Thoracic aorta (tissue), 2 donors: ENCODE measurements at regions not wholly inside any gene's neighbourhood (a gene's known extent, or its start where the extent isn't known, plus 50 kb on each side); places are given as distances from the start of the nearest gene placed in this dataset.

Source experiments
- ATAC-seq: fragments of 150-250 bp; one replicate; pipeline ENCODE4 v1.8.0; 2017; ENCODE audit warnings: low read depth; ENCODE audit not compliant: insufficient number of reproducible peaks, low FRiP score
- DNase-seq: peaks from one replicate; pipeline ENCODE4 v3.0.0-alpha.2; 2020; ENCODE audit warnings: low spot score
- H3K27ac ChIP-seq, 2 donors: fragments of 200-600 bp; sonication (generic); 1 replicate in 1 of 2; 2 replicates in 1 of 2; pipeline ENCODE4 v1.5.1; 2016; ENCODE audit warnings: mild to moderate bottlenecking in 2 of 2, moderate library complexity in 2 of 2
- H3K27me3 ChIP-seq: fragments of 200-600 bp; sonication (generic); replicated peaks from 2 replicates; pipeline ENCODE4 v1.6.0; 2016; ENCODE audit warnings: mild to moderate bottlenecking; ENCODE audit not compliant: insufficient read depth
- H3K36me3 ChIP-seq: fragments of 200-600 bp; sonication (generic); one replicate; pipeline ENCODE4 v1.5.1; 2016
- H3K4me1 ChIP-seq, 2 donors: fragments of 200-600 bp; sonication (generic); 1 replicate in 1 of 2; 2 replicates in 1 of 2; pipeline versions ENCODE4 v1.5.1 to v1.6.0; 2016; ENCODE audit warnings: low read depth in 2 of 2, mild to moderate bottlenecking in 1 of 2; ENCODE audit not compliant: control insufficient read depth in 1 of 2
- H3K4me3 ChIP-seq: fragments of 200-600 bp; sonication (generic); 2 replicates; pipeline ENCODE4 v1.5.1; 2016; ENCODE audit warnings: mild to moderate bottlenecking
- H3K9me3 ChIP-seq: fragments of 200-600 bp; sonication (generic); 2 replicates; pipeline ENCODE4 v1.5.1; 2016
- CTCF ChIP-seq: fragments of 200-600 bp; sonication (generic); IDR thresholded peaks from one replicate; pipeline ENCODE4 v1.5.1; 2019; ENCODE audit warnings: antibody characterized with exemption

GRCh38 chr4:32142075-32142474 is 1421.9 kb downstream of the PCDH7 start:
- Histone ChIP-seq H3K4me1 (no peaks in the 10 kb centered on the region), H3K27ac (no peak overlapping the region), H3K9me3 (no peaks in the 10 kb centered on the region), H3K27me3 (no peaks in the 10 kb centered on the region), H3K4me3 (no peak overlapping the region), H3K36me3 (no peaks in the 10 kb centered on the region)
- ATAC-seq (no peak), DNase-seq (no peak)
- no peak for TF ChIP-seq CTCF

GRCh38 chr4:32145987-32146386 is 1425.8 kb downstream of the PCDH7 start:
- DNase-seq (no peak), ATAC-seq (no peak)
- Histone ChIP-seq H3K4me3 (no peak overlapping the region), H3K27ac (no peak overlapping the region), H3K27me3 (no peaks in the 10 kb centered on the region), H3K36me3 (no peaks in the 10 kb centered on the region), H3K9me3 (no peaks in the 10 kb centered on the region), H3K4me1 (no peaks in the 10 kb centered on the region)
- TF ChIP-seq CTCF: no peak

- H3K4me3 ChIP-seq: no peak overlapping the region
Measured at GRCh38 chr4:32147446-32148085, 1427.4 kb downstream of the PCDH7 start.

GRCh38 chr4:32148111-32148666 is 1428.0 kb downstream of the PCDH7 start:
- Histone ChIP-seq H3K9me3 (no peaks in the 10 kb centered on the region), H3K36me3 (no peaks in the 10 kb centered on the region), H3K4me1 (no peaks in the 10 kb centered on the region), H3K27ac (no peak overlapping the region), H3K4me3 (no peak overlapping the region), H3K27me3 (no peaks in the 10 kb centered on the region)
- no peak for TF ChIP-seq CTCF
- no peak for DNase-seq
- no peak for ATAC-seq

More at GRCh38 chr4:32147446-32148085, 1427.4 kb downstream of the PCDH7 start:
- H3K36me3 ChIP-seq: no peaks in the 10 kb centered on the region
- H3K9me3 ChIP-seq: no peaks in the 10 kb centered on the region
- no peak for TF ChIP-seq CTCF
- no peak for ATAC-seq
- no peak overlapping the region for H3K27ac ChIP-seq
- no peaks in the 10 kb centered on the region for H3K27me3 ChIP-seq
- DNase-seq: no peak
- H3K4me1 ChIP-seq: no peaks in the 10 kb centered on the region

GRCh38 chr4:32158961-32159360 is 1438.8 kb downstream of the PCDH7 start:
- H3K27me3 ChIP-seq: no peaks in the 10 kb centered on the region
- H3K36me3 ChIP-seq: no peaks in the 10 kb centered on the region
- DNase-seq: no peak
- H3K27ac ChIP-seq: no peak overlapping the region
- H3K9me3 ChIP-seq: no peaks in the 10 kb centered on the region
- no peak for TF ChIP-seq CTCF
- ATAC-seq: no peak
- no peaks in the 10 kb centered on the region for H3K4me1 ChIP-seq
- H3K4me3 ChIP-seq: no peak overlapping the region
